GM18520 (cell line): ENCODE measurements at regions not wholly inside any gene's neighbourhood (a gene's known extent, or its start where the extent isn't known, plus 50 kb on each side); places are given as distances from the start of the nearest gene placed in this dataset.

Source experiments
- ATAC-seq: cut with Tn5 transposase; IDR thresholded peaks from one replicate; pipeline ENCODE4 v1.9.1; 2021; ENCODE audit not compliant: unreplicated experiment

GRCh38 chr3:59593380-59593779, 543.6 kb upstream of the CFAP20DC start:
- ATAC-seq, result no peak

GRCh38 chr3:59580996-59581395, 531.2 kb upstream of the CFAP20DC start:
- no peak for ATAC-seq

GRCh38 chr3:59580499-59580898, 530.7 kb upstream of the CFAP20DC start:
- no peak for ATAC-seq

GRCh38 chr3:59578129-59578528, 528.3 kb upstream of the CFAP20DC start:
- no peak for ATAC-seq

GRCh38 chr3:59576606-59577005, 526.8 kb upstream of the CFAP20DC start:
- ATAC-seq, result no peak

- peak; percentile 67 for ATAC-seq
Measured at GRCh38 chr3:59575113-59576001, 525.5 kb upstream of the CFAP20DC start.

- no peak for ATAC-seq
Measured at GRCh38 chr3:59573911-59574310, 524.1 kb upstream of the CFAP20DC start.

GRCh38 chr3:59572106-59572505, 522.3 kb upstream of the CFAP20DC start:
- ATAC-seq, result no peak

GRCh38 chr3:59570806-59571205, 521.0 kb upstream of the CFAP20DC start:
- no peak for ATAC-seq

- ATAC-seq, result no peak
Measured at GRCh38 chr3:59567661-59568060, 517.8 kb upstream of the CFAP20DC start.

- peak; percentile 100 for ATAC-seq
Measured at GRCh38 chr3:59566481-59566975, 516.7 kb upstream of the CFAP20DC start.

GRCh38 chr3:59565125-59565524, 515.3 kb upstream of the CFAP20DC start:
- no peak for ATAC-seq

- ATAC-seq, result no peak
Measured at GRCh38 chr3:59563966-59564365, 514.1 kb upstream of the CFAP20DC start.

GRCh38 chr3:59563072-59563605, 513.3 kb upstream of the CFAP20DC start:
- no peak for ATAC-seq

GRCh38 chr3:59559721-59560435, 510.1 kb upstream of the CFAP20DC start:
- peak; percentile 53 for ATAC-seq

GRCh38 chr3:59558906-59559720, 509.3 kb upstream of the CFAP20DC start:
- ATAC-seq, result no peak

GRCh38 chr3:59555593-59556315, 505.9 kb upstream of the CFAP20DC start:
- ATAC-seq, result no peak

- no peak for ATAC-seq
Measured at GRCh38 chr3:59553076-59553475, 503.3 kb upstream of the CFAP20DC start.

- no peak for ATAC-seq
Measured at GRCh38 chr3:59551834-59552233, 502.0 kb upstream of the CFAP20DC start.

GRCh38 chr3:59549962-59550361, 500.1 kb upstream of the CFAP20DC start:
- no peak for ATAC-seq
